ENCODE measurements at regions not wholly inside any gene's neighbourhood (a gene's known extent, or its start where the extent isn't known, plus 50 kb on each side); places are given as distances from the start of the nearest gene placed in this dataset.
"Not testable (repeated sequence)": the region's sequence is repeated elsewhere in the genome, so short reads cannot be mapped to it uniquely, and the experiment has no call there.

- DNase-seq; H3K27me3 ChIP-seq (ENCODE audit: control insufficient read depth, insufficient read depth, low read length); H3K4me3 ChIP-seq (ENCODE audit: insufficient read depth, low read depth, low read length); intact Hi-C loops (cut with micrococcal nuclease); H4K8ac ChIP-seq (ENCODE audit: low read depth in 2 of 2, low read length in 2 of 2); H4K20me1 ChIP-seq (ENCODE audit: insufficient read depth, low read length); H4K91ac ChIP-seq (ENCODE audit: insufficient read depth, low read depth, low read length); H3K14ac ChIP-seq (replicated peaks; ENCODE audit: low read depth, low read length); H2AFZ ChIP-seq (replicated peaks; ENCODE audit: low read length, poor library complexity); dilution Hi-C loops (cut with HindIII; ENCODE audit: low sequenced_read_pairs, unreplicated experiment); H3K4me1 ChIP-seq (ENCODE audit: control insufficient read depth, insufficient read depth, low read length); H3K23ac ChIP-seq (ENCODE audit: low read depth, low read length); H3K9me3 ChIP-seq (ENCODE audit: control insufficient read depth, insufficient read depth, low read length); H2BK15ac ChIP-seq (ENCODE audit: low read depth, low read length); H3K79me1 ChIP-seq (ENCODE audit: low read depth in 1 of 2, low read length in 2 of 2); H3K9ac ChIP-seq (ENCODE audit: low read depth, low read length); H3K9me1 ChIP-seq (ENCODE audit: insufficient read depth, low read length); H3K56ac ChIP-seq (ENCODE audit: extremely low read depth, insufficient read depth, low read length); H3K36me3 ChIP-seq (ENCODE audit: control insufficient read depth, insufficient read depth, low read length); H3K4ac ChIP-seq (ENCODE audit: low read depth, low read length); in situ Hi-C loops (cut with MboI; ENCODE audit: low sequenced_read_pairs); ATAC-seq (ENCODE audit: low read depth); H2AK5ac ChIP-seq (ENCODE audit: low read depth, low read length); H2BK5ac ChIP-seq (ENCODE audit: low read depth, low read length, poor library complexity, severe bottlenecking); BruUV-seq (replicated peaks); H3K27ac ChIP-seq (ENCODE audit: insufficient read depth, low read length); H3K4me2 ChIP-seq (ENCODE audit: low read depth, low read length); H2BK120ac ChIP-seq (ENCODE audit: low read depth, low read length); H4K5ac ChIP-seq (ENCODE audit: low read depth, low read length); H2AK9ac ChIP-seq (replicated peaks; ENCODE audit: low read depth, low read length, poor library complexity); H3K18ac ChIP-seq (ENCODE audit: low read depth, low read length); POLR2A ChIA-PET (ENCODE audit: unreplicated experiment); H2BK20ac ChIP-seq (ENCODE audit: low read depth, low read length): not testable (repeated sequence)
- CTCF ChIA-PET: interaction anchor here (0.6 to 0.7 kb wide), 2 partner anchors 137 to 267 kb away, joined by 3 to 6 read pairs; no protein-coding TSS in a partner anchor
- no CpG with 5 or more reads among the region's 3 CpGs for whole genome bisulfite sequencing, 2 experiments (ENCODE audit: extremely low coverage in 2 of 2, insufficient read length in 1 of 2)
Observed at GRCh38 chrX:9299681-9300080, 165.2 kb upstream of the TBL1X start.

Data from IMR-90 (cell line).